K562 (cell line): ENCODE measurements at regions not wholly inside any gene's neighbourhood (a gene's known extent, or its start where the extent isn't known, plus 50 kb on each side); places are given as distances from the start of the nearest gene placed in this dataset.

Experiments
- ATAC-seq: fragments of 200-7000 bp; cut with Tn5 transposase; 3 replicates; pipeline ENCODE4 v1.9.1; 2020; ENCODE audit warnings: moderate library complexity
- BruUV-seq: library from RNA; stranded (reverse); fragments of 400-500 nt; replicated peaks from 2 replicates; lab custom pipeline; 2021; lab: Mats Ljungman, UMichigan
- CTCF ChIA-PET: fragments of 300-600 bp; formaldehyde crosslinking; extraction: SDS; loops from one replicate; lab custom pipeline; 2021; ENCODE audit warnings: low intra/inter-chr PET ratio; lab: Yijun Ruan, JAX
- POLR2A ChIA-PET: fragments of 300-600, 350-650 bp; sonication (Branson Sonifier 250); formaldehyde crosslinking; extraction: SDS; loops from one replicate; lab custom pipeline; 2021; ENCODE audit warnings: antibody characterized with exemption, inconsistent platforms; lab: Yijun Ruan, JAX
- DNase-seq, 4 experiments: peaks; one replicate each; pipeline versions ENCODE4 v3.0.0 to v3.0.0-alpha.2; 2011 to 2018; ENCODE audit warnings: low spot score in 3 of 4, mixed read lengths in 3 of 4; ENCODE audit errors: extremely low read depth in 1 of 4
- FAIRE-seq: peaks from 2 replicates; lab custom pipeline; 2011; peaks lifted over from hg19 to GRCh38; lab: Jason Lieb, UNC
- H2AFZ ChIP-seq: 2 replicates; pipeline ENCODE4 v1.6.0; 2011; ENCODE audit warnings: low read depth, low read length, control low read depth, inconsistent platforms
- H3K27ac ChIP-seq: fragments of 200-600 bp; 3 replicates; pipeline ENCODE4 v1.8.0; 2011; ENCODE audit warnings: low read depth, mild to moderate bottlenecking, control low read depth, inconsistent platforms, low read length, moderate library complexity, mixed read lengths; ENCODE audit errors: extremely low read depth
- H3K27me3 ChIP-seq, 2 experiments: fragments of 300-600 bp in 1 of 2; 2 replicates in 1 of 2; 3 replicates in 1 of 2; pipeline versions ENCODE4 v1.6.0 to v1.8.0; 2011; ENCODE audit warnings: inconsistent platforms in 2 of 2, low read length in 2 of 2, mild to moderate bottlenecking in 1 of 2, mixed read lengths in 1 of 2, moderate library complexity in 1 of 2; ENCODE audit not compliant: control insufficient read depth in 2 of 2, insufficient read depth in 2 of 2
- H3K36me3 ChIP-seq: fragments of 300-600 bp; 3 replicates; pipeline ENCODE4 v1.8.0; 2011; ENCODE audit warnings: mild to moderate bottlenecking, low read length, inconsistent platforms; ENCODE audit not compliant: control insufficient read depth, insufficient read depth
- H3K4me1 ChIP-seq, 2 experiments: fragments of 200-600 bp in 1 of 2; replicated peaks in 1 of 2; 2 replicates in 1 of 2; 3 replicates in 1 of 2; pipeline versions ENCODE4 v1.5.1 to v1.8.0; 2011; ENCODE audit warnings: inconsistent platforms in 2 of 2, low read length in 2 of 2, mild to moderate bottlenecking in 1 of 2, mixed read lengths in 1 of 2, moderate library complexity in 1 of 2; ENCODE audit not compliant: control insufficient read depth in 2 of 2, insufficient read depth in 2 of 2
- H3K4me2 ChIP-seq: 2 replicates; pipeline ENCODE4 v1.6.1; 2011; ENCODE audit warnings: low read length, control low read depth, inconsistent platforms, mixed read lengths; ENCODE audit not compliant: insufficient read depth
- H3K4me3 ChIP-seq: fragments of 200-600 bp; sonication (generic), shearing (Covaris generic); 2 replicates; pipeline ENCODE4 v1.5.1; 2016; ENCODE audit warnings: control low read depth, inconsistent platforms
- H3K79me2 ChIP-seq: fragments of 200-600 bp; 3 replicates; pipeline ENCODE4 v1.8.0; 2011; ENCODE audit warnings: low read length, inconsistent platforms; ENCODE audit not compliant: control insufficient read depth, insufficient read depth
- H3K9ac ChIP-seq, 2 experiments: 2 replicates each; pipeline versions ENCODE4 v1.6.0 to v1.6.1; 2011; ENCODE audit warnings: low read depth in 2 of 2, low read length in 2 of 2, control low read depth in 1 of 2, inconsistent platforms in 1 of 2, mild to moderate bottlenecking in 1 of 2, mixed read lengths in 1 of 2; ENCODE audit not compliant: insufficient read depth in 1 of 2
- H3K9me1 ChIP-seq: one replicate; pipeline ENCODE4 v1.6.0; 2011; ENCODE audit warnings: inconsistent platforms, mild to moderate bottlenecking, low read length, moderate library complexity; ENCODE audit not compliant: control insufficient read depth, insufficient read depth
- H3K9me3 ChIP-seq: replicated peaks from 2 replicates; pipeline ENCODE4 v1.5.1; 2011; ENCODE audit warnings: low read depth, low read length, inconsistent platforms; ENCODE audit not compliant: control insufficient read depth, insufficient read depth
- H4K20me1 ChIP-seq: replicated peaks from 2 replicates; pipeline ENCODE4 v1.6.1; 2011; ENCODE audit warnings: low read length, inconsistent platforms, mixed read lengths; ENCODE audit not compliant: control insufficient read depth, insufficient read depth
- FOSL1 ChIP-seq: fragments of 200-800 bp; sonication (Bioruptor generic); conservative IDR thresholded peaks from 2 replicates; pipeline ENCODE4 v1.6.1; 2016; ENCODE audit warnings: missing genetic modification characterization, missing compliant biosample characterization
- POLR2AphosphoS2 ChIP-seq: IDR thresholded peaks from 2 replicates; pipeline ENCODE4 v1.6.1; 2012; ENCODE audit warnings: low read length, improper control_type of control experiment
- RERE ChIP-seq: sonication (generic); formaldehyde crosslinking; IDR thresholded peaks from 2 replicates; pipeline ENCODE4 v1.8.0; 2023; ENCODE audit warnings: missing genetic modification reagents, mild to moderate bottlenecking, borderline replicate concordance
- WGBS: fragments of 100-300 bp; shearing (Covaris generic); methylation state at CpG from one replicate; pipeline ENCODE4 v1.1.6; 2016; ENCODE audit warnings: low coverage, mixed read lengths; ENCODE audit not compliant: insufficient coverage; ENCODE audit errors: missing lambda C conversion rate; 5-methylcytosine and 5-hydroxymethylcytosine counted together
- in situ Hi-C: fragments of 300-500 bp; cut with MboI; formaldehyde crosslinking; loops from 4 replicates; pipeline ENCODE4 v1.15.0; 2018; ENCODE audit warnings: inconsistent platforms, mixed read lengths
- intact Hi-C: fragments of 100-400 bp; cut with micrococcal nuclease; formaldehyde crosslinking; loops from 2 replicates; pipeline ENCODE4 v1.14.2; 2022

GRCh38 chrX:13387666-13388494, 68.0 kb upstream of the ATXN3L start:
- 49% methylated on average over 2 of the region's 2 CpGs for WGBS
- DNase-seq = no peak
- ChIA-PET POLR2A (interaction anchor here (0.9 kb wide), 1 partner anchor 34 kb away, joined by 3 read pairs; no protein-coding TSS in a partner anchor), CTCF (no interaction called here)
- Histone ChIP-seq H3K27me3 (no peaks in the 10 kb centered on the region), H3K9me1 (no peaks in the 10 kb centered on the region), H3K9me3 (no peaks in the 10 kb centered on the region), H3K27ac (no peak overlapping the region), H3K4me3 (no peak overlapping the region), H3K9ac (no peak overlapping the region), H3K4me1 (no peaks in the 10 kb centered on the region; a peak in 1 of 5 replicates), H4K20me1 (no peaks in the 10 kb centered on the region), H3K4me2 (no peak overlapping the region), H2AFZ (no peak overlapping the region), H3K79me2 (no peaks in the 10 kb centered on the region), H3K36me3 (no peaks in the 10 kb centered on the region)
- no peak for FAIRE-seq
- no TSS peak for BruUV-seq
- in situ Hi-C loops = no loop called here
- intact Hi-C loops = no loop called here
- TF ChIP-seq POLR2AphosphoS2 = no peak
- TF ChIP-seq RERE = no peak
- TF ChIP-seq FOSL1 (tag) = peak; percentile 22; the same call in 1 of the 2 replicates
- ATAC-seq = peak; percentile 42; the same call in 2 of the 3 replicates
